Parathyroid adenoma (tissue), 2 donors: ENCODE measurements at regions not wholly inside any gene's neighbourhood (a gene's known extent, or its start where the extent isn't known, plus 50 kb on each side); places are given as distances from the start of the nearest gene placed in this dataset.

Experiments
- H2AFZ ChIP-seq: fragments of 300-600 bp; sonication (generic); one replicate; pipeline ENCODE4 v1.7.0; 2017; ENCODE audit warnings: antibody characterized with exemption, mild to moderate bottlenecking
- H3K27ac ChIP-seq: fragments of 300-600 bp; sonication (generic); one replicate; pipeline ENCODE4 v1.7.0; 2017
- H3K27me3 ChIP-seq: fragments of 300-600 bp; sonication (generic); one replicate; pipeline ENCODE4 v1.7.0; 2017; ENCODE audit warnings: low read length; ENCODE audit not compliant: control insufficient read depth, insufficient read depth
- H3K36me3 ChIP-seq: fragments of 300-600 bp; sonication (generic); one replicate; pipeline ENCODE4 v1.7.0; 2017; ENCODE audit warnings: low read length; ENCODE audit not compliant: control insufficient read depth, insufficient read depth
- H3K4me1 ChIP-seq: fragments of 300-600 bp; sonication (generic); one replicate; pipeline ENCODE4 v1.7.0; 2017; ENCODE audit warnings: control low read depth
- H3K4me2 ChIP-seq: fragments of 300-600 bp; sonication (generic); one replicate; pipeline ENCODE4 v1.7.0; 2017; ENCODE audit warnings: low read length
- H3K4me3 ChIP-seq: fragments of 300-600 bp; sonication (generic); one replicate; pipeline ENCODE4 v1.7.0; 2017; ENCODE audit warnings: low read depth, low read length
- H3K79me2 ChIP-seq: fragments of 300-600 bp; sonication (generic); one replicate; pipeline ENCODE4 v1.7.0; 2017; ENCODE audit warnings: control low read depth
- H3K9ac ChIP-seq: fragments of 300-600 bp; sonication (generic); one replicate; pipeline ENCODE4 v1.7.0; 2017; ENCODE audit warnings: mild to moderate bottlenecking
- H3K9me3 ChIP-seq: fragments of 300-600 bp; sonication (generic); one replicate; pipeline ENCODE4 v1.7.0; 2017; ENCODE audit warnings: low read length; ENCODE audit not compliant: control insufficient read depth
- CTCF ChIP-seq: fragments of 300-600 bp; sonication (generic); IDR thresholded peaks from one replicate; pipeline ENCODE4 v1.7.0; 2017; ENCODE audit warnings: antibody characterized with exemption, mild to moderate bottlenecking
- donor health status: primary hyperparathyroidism.

- Histone ChIP-seq H3K4me1 (no peaks in the 10 kb centered on the region), H3K4me3 (no peak overlapping the region), H3K27me3 (no peaks in the 10 kb centered on the region), H3K27ac (no peak overlapping the region), H3K79me2 (no peaks in the 10 kb centered on the region), H3K9ac (no peak overlapping the region), H3K9me3 (no peaks in the 10 kb centered on the region), H3K4me2 (no peak overlapping the region), H3K36me3 (no peaks in the 10 kb centered on the region), H2AFZ (no peak overlapping the region)
- no peak for TF ChIP-seq CTCF
Measured at GRCh38 chr18:77969972-77970371, 720.3 kb downstream of the GALR1 start.

GRCh38 chr18:77970814-77971213, 721.2 kb downstream of the GALR1 start:
- Histone ChIP-seq H3K27ac (no peak overlapping the region), H3K79me2 (no peaks in the 10 kb centered on the region), H2AFZ (no peak overlapping the region), H3K36me3 (no peaks in the 10 kb centered on the region), H3K27me3 (no peaks in the 10 kb centered on the region), H3K4me1 (no peaks in the 10 kb centered on the region), H3K4me2 (no peak overlapping the region), H3K4me3 (no peak overlapping the region), H3K9ac (no peak overlapping the region), H3K9me3 (no peaks in the 10 kb centered on the region)
- TF ChIP-seq CTCF, result no peak

DNA sequence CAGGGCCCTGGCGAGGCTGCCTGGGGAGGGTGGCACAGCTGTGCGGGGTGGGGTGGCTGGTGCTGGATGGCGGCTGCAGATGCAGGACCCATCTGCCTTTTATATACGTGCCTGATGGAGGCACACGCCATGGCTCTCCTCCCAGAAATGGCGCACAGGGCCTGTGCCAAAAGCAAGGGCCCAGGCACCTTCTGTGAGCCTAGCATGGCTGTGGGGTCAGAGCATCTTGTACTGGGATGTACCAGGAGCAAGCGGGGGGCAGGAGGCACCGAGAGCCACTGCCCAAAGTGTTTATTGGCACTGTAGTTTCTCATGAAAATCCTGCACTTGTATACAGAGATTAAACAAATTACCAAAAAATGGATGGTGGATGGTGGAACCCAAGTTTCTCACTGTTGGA, 724.1 kb downstream of the GALR1 start:
- Histone ChIP-seq H2AFZ (no peak overlapping the region), H3K36me3 (no peaks in the 10 kb centered on the region), H3K27ac (no peak overlapping the region), H3K9ac (no peak overlapping the region), H3K79me2 (no peaks in the 10 kb centered on the region), H3K27me3 (no peaks in the 10 kb centered on the region), H3K4me2 (no peak overlapping the region), H3K9me3 (no peaks in the 10 kb centered on the region), H3K4me3 (no peak overlapping the region), H3K4me1 (no peaks in the 10 kb centered on the region)
- no peak for TF ChIP-seq CTCF

GRCh38 chr18:77974329-77974728, 724.7 kb downstream of the GALR1 start:
- TF ChIP-seq CTCF, result no peak
- no peak overlapping the region for H3K4me2 ChIP-seq
- no peak overlapping the region for H3K9ac ChIP-seq
- H2AFZ ChIP-seq, result no peak overlapping the region
- H3K79me2 ChIP-seq, result no peaks in the 10 kb centered on the region
- no peaks in the 10 kb centered on the region for H3K9me3 ChIP-seq
- no peak overlapping the region for H3K27ac ChIP-seq
- H3K36me3 ChIP-seq, result no peaks in the 10 kb centered on the region
- no peaks in the 10 kb centered on the region for H3K27me3 ChIP-seq
- H3K4me1 ChIP-seq, result no peaks in the 10 kb centered on the region
- no peak overlapping the region for H3K4me3 ChIP-seq

DNA sequence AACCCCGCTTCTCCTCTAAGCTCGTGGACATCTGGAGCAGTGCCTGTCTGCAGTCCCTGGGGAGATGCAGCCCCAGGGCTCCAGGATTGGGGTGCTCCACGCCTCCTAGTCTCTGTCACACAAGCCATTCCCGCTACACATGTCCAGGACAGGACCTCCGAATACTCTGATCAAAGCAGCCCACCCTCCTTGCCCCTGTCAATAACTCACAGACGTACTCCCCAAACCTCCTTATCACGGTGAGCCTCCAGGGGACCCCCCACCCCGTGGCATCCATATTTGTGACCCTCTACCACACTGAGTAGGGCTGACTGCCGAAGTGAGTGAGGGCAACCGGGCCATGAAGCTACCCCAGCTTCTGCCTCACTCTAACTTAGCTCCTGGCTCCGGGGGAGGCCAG, 727.7 kb downstream of the GALR1 start:
- H3K9me3 ChIP-seq, result no peaks in the 10 kb centered on the region
- H3K79me2 ChIP-seq, result no peaks in the 10 kb centered on the region
- no peaks in the 10 kb centered on the region for H3K27me3 ChIP-seq
- no peaks in the 10 kb centered on the region for H3K4me1 ChIP-seq
- H3K4me3 ChIP-seq, result no peak overlapping the region
- no peak overlapping the region for H3K4me2 ChIP-seq
- no peak overlapping the region for H2AFZ ChIP-seq
- no peaks in the 10 kb centered on the region for H3K36me3 ChIP-seq
- no peak overlapping the region for H3K27ac ChIP-seq
- H3K9ac ChIP-seq, result no peak overlapping the region
- TF ChIP-seq CTCF, result no peak
